ENCODE measurements at regions not wholly inside any gene's neighbourhood (a gene's known extent, or its start where the extent isn't known, plus 50 kb on each side); places are given as distances from the start of the nearest gene placed in this dataset.

GRCh38 chr1:238205045-238205662, 314.4 kb upstream of the ZP4 start:
- DNase-seq (ENCODE audit: low read depth in 2 of 2) = no peak
- H3K4me3 ChIP-seq (replicated peaks in 1 of 2; ENCODE audit: low read depth in 2 of 2, low read length in 2 of 2) = no peak overlapping the region
- no peak for TF ChIP-seq CTCF (IDR thresholded peaks at IDR 0.05; ENCODE audit: low read depth, low read length)

GRCh38 chr1:238201992-238202391, 311.3 kb upstream of the ZP4 start:
- DNase-seq (ENCODE audit: low read depth in 2 of 2) = no peak
- no peak for TF ChIP-seq CTCF (IDR thresholded peaks at IDR 0.05; ENCODE audit: low read depth, low read length)
- no peak overlapping the region for H3K4me3 ChIP-seq (replicated peaks in 1 of 2; ENCODE audit: low read depth in 2 of 2, low read length in 2 of 2)

GRCh38 chr1:238199325-238199724, 308.6 kb upstream of the ZP4 start:
- no peak overlapping the region for H3K4me3 ChIP-seq (replicated peaks in 1 of 2; ENCODE audit: low read depth in 2 of 2, low read length in 2 of 2)
- no peak for TF ChIP-seq CTCF (IDR thresholded peaks at IDR 0.05; ENCODE audit: low read depth, low read length)
- DNase-seq (ENCODE audit: low read depth in 2 of 2) = no peak

GRCh38 chr1:238196516-238196915, 305.8 kb upstream of the ZP4 start:
- TF ChIP-seq CTCF (IDR thresholded peaks at IDR 0.05; ENCODE audit: low read depth, low read length) = no peak
- DNase-seq (ENCODE audit: low read depth in 2 of 2) = no peak
- no peak overlapping the region for H3K4me3 ChIP-seq (replicated peaks in 1 of 2; ENCODE audit: low read depth in 2 of 2, low read length in 2 of 2)

- DNase-seq (ENCODE audit: low read depth in 2 of 2) = no peak
- H3K4me3 ChIP-seq (replicated peaks in 1 of 2; ENCODE audit: low read depth in 2 of 2, low read length in 2 of 2) = no peak overlapping the region
- TF ChIP-seq CTCF (IDR thresholded peaks at IDR 0.05; ENCODE audit: low read depth, low read length) = no peak
These were observed 300.4 kb upstream of the ZP4 start for GRCh38 chr1:238191170-238191569.

- H3K4me3 ChIP-seq (replicated peaks in 1 of 2; ENCODE audit: low read depth in 2 of 2, low read length in 2 of 2) = no peak overlapping the region
These were observed 296.8 kb upstream of the ZP4 start for GRCh38 chr1:238187575-238187949.

More at GRCh38 chr1:238187575-238187949, 296.8 kb upstream of the ZP4 start:
- TF ChIP-seq CTCF (IDR thresholded peaks at IDR 0.05; ENCODE audit: low read depth, low read length) = no peak
- DNase-seq (ENCODE audit: low read depth in 2 of 2) = no peak

Data from cardiac fibroblast (primary cell).